ENCODE measurements at regions not wholly inside any gene's neighbourhood (a gene's known extent, or its start where the extent isn't known, plus 50 kb on each side); places are given as distances from the start of the nearest gene placed in this dataset.

DNA sequence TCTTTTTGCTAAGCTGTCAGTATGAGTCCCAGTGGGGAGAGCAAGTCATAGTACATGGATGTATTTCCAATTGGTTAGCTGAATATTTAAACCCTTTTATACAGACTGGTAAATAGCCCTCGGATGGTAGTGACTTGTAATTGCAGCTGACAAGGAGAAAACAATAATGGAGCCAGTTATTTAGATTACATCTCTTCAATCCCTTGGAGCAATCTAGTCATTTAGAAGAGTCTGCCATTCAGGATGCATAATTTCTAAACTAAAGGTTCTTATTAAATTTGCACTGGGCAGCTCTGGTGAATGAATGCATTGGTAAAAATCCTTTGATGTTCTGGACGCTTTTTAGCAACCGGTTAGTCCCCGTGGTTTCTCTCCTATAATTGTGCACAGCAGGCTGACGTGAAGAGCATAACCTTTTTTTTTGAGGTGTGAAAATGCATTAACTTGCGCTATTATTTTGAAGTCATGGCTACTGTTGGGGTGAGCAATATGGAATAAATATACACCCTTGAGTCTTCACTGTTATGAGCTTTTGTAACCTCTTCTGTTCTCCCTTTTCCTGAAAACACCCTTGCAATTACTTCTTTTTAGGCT, 158.6 kb upstream of the CD180 start:
- no peak for DNase-seq

- no peak for DNase-seq
Observed at GRCh38 chr5:67353500-67354450, 157.2 kb upstream of the CD180 start.

- no peak for DNase-seq
Observed at GRCh38 chr5:67350618-67351201, 154.1 kb upstream of the CD180 start.

DNA sequence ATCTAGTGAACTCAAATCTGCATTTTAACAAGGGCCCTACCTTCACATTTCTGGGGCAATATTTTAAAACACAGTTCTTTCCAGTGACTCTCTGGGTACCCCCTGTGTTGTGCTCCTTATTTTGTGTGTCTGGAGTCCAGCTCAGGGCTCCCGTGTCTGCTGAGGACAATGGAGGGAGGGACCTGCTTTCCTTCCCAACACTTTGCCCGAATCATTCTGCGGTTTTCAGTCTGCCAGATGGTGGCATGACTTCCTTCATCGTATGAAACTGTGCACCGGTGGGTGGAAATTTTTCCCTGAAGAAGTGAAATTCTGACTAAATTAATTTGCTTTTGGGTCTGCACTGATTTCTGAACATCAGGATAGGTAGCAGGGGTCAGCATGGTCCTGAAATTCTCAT, 153.6 kb upstream of the CD180 start:
- no peak for DNase-seq

- DNase-seq: no peak
Observed at GRCh38 chr5:67347821-67348220, 151.2 kb upstream of the CD180 start.

- no peak for DNase-seq
Observed at GRCh38 chr5:67346611-67347010, 150.0 kb upstream of the CD180 start.

GRCh38 chr5:67344870-67345269, 148.3 kb upstream of the CD180 start:
- DNase-seq: no peak

- no peak for DNase-seq
Observed at GRCh38 chr5:67343835-67344234, 147.2 kb upstream of the CD180 start.

DNA sequence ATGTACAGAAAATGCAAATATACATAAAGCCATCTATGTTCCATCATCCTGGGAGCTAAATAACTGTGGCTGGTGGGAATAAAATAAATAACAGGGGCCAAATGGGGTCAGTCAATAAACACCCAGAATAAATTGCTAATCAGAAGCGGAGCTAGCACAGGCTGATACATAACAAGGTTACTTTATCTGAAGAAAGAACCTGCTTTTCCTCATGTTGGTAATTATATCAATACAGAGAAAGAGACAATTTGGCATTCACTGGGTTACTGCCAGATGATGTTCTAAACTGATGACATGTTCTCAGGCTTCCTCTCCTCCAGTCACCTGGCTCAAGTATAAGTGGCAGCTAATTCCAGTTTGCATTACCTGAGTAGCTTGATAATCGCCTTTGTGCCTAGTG, 144.9 kb upstream of the CD180 start:
- DNase-seq: no peak

DNA sequence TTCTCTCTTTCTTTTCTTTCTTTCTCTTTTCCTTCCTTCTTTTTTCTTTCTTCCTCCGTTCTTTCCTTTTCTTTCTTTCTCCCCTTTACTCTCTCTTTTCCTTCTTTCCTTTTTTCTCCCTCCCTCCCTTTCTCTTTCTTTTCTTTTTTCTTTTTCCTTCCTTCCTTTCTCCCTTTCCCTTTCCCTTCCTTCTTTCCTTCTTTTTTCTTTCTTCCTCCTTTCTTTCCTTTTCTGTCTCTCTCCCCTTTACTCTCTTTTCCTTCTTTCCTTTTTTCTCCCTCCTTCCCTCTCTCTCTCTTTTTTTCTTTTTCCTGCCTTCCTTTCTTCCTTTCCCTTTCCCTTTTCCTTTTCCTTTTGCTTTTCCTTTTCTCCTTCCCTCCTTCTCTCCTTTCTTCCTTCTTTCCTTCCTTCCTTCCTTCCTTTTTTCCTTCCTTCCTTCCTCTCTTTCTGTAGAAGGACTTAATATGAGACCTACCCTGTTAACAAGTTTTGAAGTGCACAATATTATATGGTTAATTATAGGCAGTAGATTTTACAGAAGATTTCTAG, 142.7 kb upstream of the CD180 start:
- DNase-seq: no peak

DNA sequence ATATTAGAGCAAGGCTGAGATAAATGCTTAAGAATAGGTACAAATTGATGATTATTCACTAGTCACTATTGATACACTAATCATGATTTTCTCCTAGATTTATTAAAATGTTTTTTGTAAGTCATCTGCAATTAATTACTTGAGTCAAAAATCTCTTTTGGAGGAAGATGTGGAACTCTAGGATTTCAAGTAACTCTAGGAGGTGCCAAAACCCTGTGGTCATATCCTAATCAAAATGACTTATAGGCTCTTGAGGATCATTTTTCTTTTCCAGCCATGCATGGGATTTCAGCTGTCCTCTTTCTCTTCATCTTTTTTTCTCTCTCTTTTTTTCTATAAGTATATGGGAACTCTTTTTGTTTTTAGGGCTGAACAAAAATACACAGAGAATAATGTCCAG, 141.8 kb upstream of the CD180 start:
- DNase-seq: no peak

DNA sequence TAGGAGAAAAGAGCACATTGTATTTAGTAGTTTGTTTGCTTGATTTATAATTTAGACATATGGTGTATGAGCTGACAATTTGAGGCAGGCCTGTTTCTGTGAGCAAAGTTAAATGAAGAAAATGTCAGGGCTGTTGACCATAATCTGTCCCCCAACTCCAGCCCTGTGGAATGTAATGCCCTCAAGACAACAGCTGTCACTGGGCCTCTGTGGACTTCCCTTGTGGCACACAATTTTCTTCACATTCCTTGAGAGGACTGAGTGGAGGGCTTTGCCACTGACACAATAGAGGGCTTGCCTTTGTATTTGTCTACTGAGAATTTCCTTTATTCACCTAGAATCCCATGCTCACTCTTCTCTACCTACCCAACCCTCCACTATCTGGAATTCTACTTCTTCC, 141.2 kb upstream of the CD180 start:
- DNase-seq: no peak

DNA sequence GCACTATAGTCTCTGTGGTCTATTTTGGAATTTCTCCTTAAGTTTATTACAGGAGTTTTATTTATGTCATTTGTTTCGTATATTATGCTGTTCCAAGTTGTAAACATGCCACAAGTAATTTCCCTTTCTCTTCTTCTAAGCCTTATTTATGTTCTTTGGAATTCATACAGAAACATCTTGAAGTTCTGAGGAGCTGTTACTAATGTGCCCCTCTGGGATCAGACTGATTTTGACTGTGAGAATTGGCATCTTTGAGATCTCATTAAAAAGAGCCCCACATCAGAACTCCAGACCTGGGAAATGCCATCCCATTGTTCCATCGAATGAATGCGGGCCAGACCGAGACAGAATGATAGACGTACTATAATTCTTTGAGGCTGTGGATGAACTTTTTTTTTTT, 138.8 kb upstream of the CD180 start:
- DNase-seq: no peak

DNA sequence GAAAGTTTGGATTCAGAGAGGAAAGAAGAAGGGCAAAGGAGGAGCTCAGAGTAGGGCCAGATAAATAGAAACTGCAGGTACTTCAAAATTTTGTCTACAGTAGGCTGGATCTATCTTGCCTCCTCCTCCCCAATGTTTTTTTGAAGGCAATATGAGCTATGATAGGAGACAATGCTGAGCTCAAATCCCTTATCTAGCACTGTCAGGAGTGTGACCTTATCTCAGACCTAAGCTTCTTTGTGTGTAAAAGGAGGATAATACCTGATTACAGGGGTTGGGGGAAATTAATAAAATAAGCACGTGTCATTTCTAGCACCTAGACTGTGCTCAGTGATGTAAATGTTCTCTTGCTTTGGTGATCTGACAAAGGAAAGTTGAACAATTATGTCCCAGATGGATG, 137.8 kb upstream of the CD180 start:
- no peak for DNase-seq

GRCh38 chr5:67333171-67333570, 136.6 kb upstream of the CD180 start:
- no peak for DNase-seq

GRCh38 chr5:67331296-67331925, 134.8 kb upstream of the CD180 start:
- no peak for DNase-seq

- no peak for DNase-seq
Observed at GRCh38 chr5:67319935-67320725, 123.5 kb upstream of the CD180 start.

- DNase-seq: no peak
Observed at GRCh38 chr5:67318746-67319145, 122.1 kb upstream of the CD180 start.

GRCh38 chr5:67317603-67318002, 121.0 kb upstream of the CD180 start:
- DNase-seq: no peak

GRCh38 chr5:67316695-67317094, 120.1 kb upstream of the CD180 start:
- DNase-seq: no peak

GRCh38 chr5:67315082-67315989, 118.7 kb upstream of the CD180 start:
- peak; percentile 8 for DNase-seq

Data from 8988T (cell line).